NCI-H146 treated with DMSO at 0.1 percent for 48 hours (cell line): ENCODE measurements at regions not wholly inside any gene's neighbourhood (a gene's known extent, or its start where the extent isn't known, plus 50 kb on each side); places are given as distances from the start of the nearest gene placed in this dataset.

Experiments
- DNase-seq: peaks from one replicate; lab custom pipeline; 2025; ENCODE audit not compliant: unreplicated experiment; lab: John Stamatoyannopoulos, UW

DNA sequence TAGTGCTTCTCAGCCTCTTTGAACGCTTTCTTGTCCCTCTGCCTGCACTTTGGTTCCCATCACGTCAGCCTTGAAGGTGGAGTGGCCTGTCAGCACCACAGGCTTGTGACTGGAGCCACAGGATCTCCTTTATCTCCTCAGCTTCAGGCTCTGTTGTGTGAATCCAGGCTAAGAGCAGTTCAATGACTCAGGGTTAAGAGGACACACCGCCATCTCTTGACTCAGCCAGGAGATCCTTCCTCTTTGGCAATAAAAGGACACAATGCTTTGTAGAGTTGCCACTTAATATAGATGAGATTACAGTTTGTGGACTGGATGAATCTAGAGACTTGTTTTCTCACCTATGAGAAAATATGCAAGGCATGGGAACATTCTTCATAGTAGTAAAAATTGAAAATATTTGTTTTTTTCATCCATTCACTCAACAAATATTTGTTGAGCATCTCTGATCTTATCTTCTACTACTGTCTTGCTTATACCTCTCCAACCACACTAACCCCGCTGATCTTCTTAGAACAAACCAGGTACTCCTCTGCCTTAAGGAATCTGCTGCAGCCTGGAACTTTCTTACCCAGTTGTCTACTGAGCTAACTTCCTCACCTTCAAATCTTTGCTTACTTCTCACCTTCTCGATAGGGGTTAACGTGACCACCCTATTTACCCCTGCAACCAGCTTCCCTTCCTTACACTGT lies 62.3 kb downstream of the UCHL1 start:
- no peak for DNase-seq

DNA sequence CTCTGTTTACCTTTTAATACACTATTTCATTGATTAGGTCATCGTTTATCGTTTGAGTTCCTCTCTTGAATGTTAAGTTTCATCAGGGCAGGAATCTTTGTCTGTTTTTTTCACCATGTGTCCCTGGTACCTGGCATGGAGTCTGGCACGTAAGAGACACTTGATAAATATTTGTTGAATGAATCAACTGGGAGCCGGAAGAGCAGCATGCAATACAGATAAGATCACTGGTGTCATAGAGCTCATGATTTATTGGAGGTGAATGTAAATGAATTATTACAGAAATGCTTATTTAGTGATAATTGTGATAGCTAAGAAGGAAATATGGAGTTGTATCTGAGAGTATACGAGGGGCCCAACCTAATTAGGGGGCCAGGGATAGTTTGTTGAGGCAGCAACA lies 62.8 kb downstream of the UCHL1 start:
- no peak for DNase-seq

DNA sequence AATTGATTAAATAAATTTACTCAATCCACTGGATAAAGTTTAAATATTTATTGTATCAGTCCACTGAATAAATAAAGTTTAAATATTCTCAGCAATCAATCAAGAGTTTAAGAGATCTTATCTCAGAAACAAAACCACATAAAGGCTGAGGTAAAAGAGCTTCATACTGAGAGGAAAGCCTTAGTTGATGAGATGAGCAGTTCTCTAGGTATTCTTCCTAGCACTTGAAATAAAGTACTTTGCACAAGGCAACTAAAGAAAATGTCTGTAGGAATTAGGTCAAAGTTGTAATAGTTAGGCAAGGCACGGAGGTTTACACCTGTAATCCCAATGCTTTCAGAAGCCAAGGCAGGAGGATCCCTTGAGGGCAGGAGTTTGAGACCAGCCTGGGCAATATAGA lies 63.5 kb downstream of the UCHL1 start:
- no peak for DNase-seq

DNA sequence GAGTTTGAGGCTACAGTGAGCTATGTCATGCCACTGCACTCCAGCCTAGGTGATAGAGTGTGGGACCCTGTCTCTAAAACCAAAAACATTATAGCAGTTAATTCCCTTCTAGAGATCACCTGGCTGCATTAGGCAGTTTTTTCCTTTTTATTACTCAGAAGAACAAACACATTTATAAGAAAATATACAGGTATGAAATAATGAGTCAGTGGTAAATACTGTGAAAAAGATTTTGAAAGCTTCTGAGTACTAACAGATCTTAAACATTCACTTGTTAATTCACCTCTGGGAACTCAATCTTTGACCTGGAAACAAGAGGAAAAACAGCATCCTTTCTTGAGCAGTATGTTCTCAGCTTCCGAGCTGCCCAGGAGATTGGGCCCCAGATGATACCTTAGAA lies 64.1 kb downstream of the UCHL1 start:
- DNase-seq, result no peak

DNA sequence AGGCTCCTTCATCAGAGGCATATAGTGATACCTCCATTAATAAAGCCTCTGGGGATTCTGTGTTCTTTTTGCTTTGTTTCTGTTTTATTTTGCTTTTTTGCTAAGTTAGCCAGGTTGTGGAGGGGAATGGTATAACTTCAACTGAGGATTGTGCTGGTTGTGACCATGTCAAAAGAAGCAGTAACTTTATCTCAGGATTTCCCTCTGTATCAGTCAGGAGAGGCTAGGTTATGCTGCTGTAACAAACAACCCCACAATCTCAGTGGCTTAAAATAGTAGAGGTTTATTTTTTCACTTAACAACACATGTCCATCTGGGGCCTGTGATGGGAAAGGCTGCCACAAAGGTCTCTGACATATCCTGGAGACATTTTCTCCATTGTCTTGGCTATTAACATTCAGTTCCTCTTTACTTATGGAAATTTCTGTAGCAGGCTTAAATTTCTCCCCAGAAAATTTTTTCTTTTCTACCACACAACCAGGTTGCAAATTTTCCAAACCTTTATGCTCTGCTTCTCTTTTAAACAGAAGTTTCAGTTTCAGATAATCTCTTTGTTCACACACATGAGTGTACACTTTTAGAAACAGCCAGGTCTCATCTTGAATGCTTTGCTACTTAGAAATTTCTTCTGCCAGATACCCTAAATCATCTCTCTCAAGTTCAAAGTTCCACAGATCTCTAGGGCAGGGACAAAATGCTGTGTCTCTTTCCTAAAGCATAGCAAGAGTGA lies 64.7 kb downstream of the UCHL1 start:
- DNase-seq, result no peak

DNA sequence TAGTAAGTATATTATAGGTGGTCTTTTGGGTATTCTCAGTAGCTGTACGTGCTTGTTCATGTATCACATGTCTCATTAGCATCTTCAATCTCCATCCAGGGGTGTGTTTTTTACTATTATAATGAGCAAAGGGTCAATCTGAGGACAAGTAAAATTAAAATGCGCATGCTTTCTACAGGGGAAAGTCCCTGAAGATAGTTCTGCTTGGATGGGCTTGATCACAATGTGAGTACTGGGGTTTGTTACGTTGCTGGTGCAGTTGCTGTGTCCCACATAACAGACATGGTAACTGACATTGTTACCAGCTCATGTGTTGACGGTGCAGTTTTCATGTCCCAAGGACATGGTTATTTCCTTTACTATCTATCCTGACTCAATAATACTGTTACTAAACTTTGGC lies 65.9 kb downstream of the UCHL1 start:
- no peak for DNase-seq

DNA sequence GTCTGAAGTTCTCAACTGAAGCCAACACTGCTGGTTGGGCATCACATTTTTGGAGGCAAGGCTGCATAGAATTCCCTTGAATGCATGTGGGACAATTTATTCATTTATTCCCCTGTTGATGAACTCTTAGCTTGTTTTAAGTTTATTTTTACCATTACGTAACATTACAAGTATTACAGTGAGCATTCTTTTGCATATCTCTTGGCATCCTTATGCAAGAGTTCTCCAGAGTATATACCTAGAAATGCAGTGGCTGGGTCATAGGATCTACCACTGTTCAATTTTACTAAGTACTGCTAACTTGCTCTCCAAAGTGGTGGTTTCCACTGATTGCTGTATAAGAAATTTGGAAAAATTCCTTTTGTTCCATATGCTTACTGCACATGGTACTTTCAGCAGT lies 66.5 kb downstream of the UCHL1 start:
- no peak for DNase-seq

DNA sequence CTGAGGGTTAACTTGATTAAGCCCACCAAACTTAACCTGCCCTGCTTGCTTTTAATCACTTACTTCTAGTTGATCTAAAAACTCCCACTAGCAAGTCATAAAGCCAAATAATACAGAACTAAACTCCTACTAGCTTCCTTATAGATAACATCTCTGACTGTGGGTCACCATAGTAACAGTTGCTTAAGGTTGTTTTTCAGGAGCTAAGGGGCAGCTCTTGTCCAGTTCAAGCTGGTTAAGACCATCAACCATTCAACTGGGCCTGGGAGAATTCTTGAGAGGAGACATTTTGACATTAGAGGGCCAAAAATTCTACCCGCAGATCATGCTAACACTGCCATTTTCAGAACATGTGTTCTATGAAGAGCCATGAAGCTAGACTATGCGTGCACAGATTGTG lies 67.0 kb downstream of the UCHL1 start:
- no peak for DNase-seq

DNA sequence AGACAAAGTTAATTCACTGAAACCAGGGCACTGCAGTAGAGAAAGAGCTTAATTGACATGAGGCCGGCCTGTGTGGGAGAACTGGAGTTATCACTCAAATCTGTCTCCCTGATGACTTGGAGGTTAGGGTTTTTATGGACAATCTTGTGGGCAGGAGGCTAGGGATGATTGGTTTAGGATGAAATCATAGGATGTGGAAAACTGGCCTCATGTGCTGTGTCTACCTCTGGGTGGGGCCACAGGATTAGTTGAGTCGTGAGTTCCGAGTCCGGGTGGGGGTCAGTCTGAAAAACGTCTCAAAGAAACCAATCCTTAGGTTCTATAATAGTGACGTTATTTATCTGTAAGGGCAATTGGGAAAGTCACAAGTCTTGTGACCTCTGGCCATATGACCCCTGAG lies 68.1 kb downstream of the UCHL1 start:
- no peak for DNase-seq

DNA sequence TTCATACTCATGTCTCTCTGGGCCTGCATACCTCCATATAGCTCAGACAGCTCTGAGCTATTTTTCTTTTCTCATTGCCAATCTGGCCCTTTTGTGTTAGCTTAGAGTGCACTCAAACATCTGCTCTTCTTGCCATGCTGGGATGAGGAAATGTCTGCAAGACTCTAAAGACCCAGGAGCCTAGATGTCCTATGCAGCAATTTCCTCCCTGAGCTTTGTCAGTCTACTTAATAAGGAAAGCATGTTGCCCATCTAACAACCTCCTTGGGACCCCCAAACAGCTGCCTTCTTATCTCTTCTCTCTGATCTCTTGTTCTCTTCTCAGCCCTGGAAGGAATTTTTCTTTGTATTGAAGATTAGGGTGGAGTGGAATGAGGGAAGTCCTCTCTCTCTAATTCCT lies 69.2 kb downstream of the UCHL1 start:
- no peak for DNase-seq

DNA sequence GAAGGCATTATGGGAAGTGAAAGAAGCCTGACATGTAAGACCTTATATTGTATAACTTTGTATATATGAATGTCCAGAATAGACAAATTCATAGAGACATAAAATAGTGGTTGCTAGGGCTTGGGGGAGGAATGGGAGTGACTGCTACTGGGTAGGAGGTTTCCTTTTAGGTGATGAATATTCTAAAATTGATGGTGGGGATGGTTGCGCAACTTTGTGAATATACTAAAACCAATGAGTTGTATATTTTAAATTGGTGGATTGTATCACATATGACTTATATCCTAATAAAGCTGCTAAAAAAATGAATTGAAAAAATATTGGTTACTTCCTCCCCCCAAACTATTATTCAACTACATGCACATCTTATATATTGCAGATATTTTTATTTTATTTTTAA lies 70.0 kb downstream of the UCHL1 start:
- DNase-seq, result no peak

DNA sequence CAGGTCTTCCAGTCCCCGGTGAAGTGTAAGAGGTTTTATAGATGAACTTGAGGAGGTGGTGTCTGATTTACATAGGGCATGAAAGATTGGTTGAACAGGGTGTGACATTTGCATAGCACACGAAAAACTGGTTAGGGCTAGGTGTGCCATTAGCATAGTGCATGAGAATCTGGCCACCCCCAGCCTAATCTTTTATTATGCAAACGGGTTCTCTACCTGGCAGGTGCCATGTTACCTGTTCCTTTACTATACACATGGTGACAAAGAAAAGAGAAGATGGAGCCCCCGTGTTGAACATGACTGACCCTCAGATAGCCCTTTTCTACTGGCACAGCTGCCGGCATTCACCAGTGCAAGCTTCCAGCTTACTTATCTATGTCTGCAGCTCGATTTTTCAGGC lies 71.0 kb downstream of the UCHL1 start:
- no peak for DNase-seq

DNA sequence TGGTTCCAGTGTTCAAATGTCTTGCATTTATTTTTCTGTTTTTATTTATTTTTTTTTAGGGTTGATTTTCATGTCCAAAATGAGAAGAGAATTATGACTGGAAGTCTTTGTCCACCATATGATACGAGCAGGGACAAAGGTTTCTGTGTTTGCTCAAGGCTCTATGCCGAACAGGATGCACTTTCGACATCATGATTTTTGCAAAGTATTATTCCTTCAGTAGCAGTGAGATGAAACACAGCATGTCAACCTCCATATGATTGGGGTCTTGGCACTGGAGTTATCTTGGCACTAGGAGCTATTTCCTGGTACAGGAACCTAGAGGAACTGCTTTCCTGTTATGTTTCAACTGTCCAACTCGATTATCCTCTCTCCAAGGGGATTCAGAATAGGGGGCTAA lies 72.6 kb downstream of the UCHL1 start:
- no peak for DNase-seq

DNA sequence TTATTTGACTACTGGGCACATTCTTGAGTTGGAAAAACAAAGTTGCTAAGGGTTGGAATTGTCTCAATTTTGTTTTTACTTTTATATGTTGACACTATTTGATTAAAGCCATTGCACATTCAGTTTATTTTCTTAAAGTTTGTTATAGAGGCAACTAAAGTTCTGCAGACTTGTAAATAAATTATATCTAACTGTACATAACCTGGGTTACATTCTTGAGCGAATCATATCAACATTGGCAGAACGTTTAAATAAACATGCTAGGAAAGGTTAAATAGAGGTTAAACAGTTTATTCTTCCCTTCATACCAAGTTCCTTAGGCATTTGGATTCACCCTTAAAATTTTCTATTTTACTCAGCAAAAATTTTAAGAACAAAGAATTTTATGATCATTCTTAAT lies 74.5 kb downstream of the UCHL1 start:
- DNase-seq, result no peak

DNA sequence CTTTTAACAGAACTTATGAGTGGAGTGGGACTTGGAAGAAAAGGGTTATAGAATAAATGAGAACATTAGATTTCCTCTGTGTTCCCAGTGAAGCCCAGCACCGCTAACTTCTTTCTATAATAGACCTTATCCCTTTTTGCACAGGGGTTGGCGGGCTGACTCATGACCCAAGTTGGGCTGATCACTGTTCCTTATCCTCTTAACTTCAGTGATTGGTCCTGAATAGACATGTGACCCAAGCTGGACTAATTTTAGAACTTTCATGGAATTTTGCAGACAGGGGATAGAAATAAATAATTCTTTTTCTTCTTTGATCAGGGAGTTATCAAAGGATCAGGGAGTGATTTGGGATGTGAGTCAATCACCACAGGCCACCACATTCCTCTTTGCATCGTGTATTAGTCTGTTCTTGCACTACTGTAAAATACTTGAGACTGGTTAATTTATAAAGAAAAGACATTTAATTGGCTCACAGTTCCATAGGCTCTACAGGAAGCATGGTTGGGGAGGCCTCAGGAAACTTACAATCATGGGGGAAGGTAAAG lies 75.9 kb downstream of the UCHL1 start:
- no peak for DNase-seq

DNA sequence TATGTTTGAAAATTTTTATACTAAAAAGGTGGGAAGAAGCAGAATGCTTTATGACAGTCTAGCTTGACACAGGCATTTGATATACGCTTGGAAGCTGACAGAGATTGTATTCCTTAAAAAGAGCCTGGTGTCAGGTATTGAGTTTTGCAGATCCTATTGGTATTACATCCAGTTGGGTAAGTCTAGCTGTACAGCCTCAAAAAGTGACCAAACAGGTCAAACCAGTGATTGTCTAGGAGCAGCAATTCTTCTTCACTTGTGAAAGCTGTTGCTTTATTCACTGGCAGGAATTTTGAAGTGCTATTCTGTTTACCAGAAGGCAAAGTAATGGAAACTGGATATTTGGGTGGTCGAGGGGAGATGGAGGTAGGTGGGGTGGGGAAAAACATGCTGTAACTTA lies 77.5 kb downstream of the UCHL1 start:
- DNase-seq, result no peak

DNA sequence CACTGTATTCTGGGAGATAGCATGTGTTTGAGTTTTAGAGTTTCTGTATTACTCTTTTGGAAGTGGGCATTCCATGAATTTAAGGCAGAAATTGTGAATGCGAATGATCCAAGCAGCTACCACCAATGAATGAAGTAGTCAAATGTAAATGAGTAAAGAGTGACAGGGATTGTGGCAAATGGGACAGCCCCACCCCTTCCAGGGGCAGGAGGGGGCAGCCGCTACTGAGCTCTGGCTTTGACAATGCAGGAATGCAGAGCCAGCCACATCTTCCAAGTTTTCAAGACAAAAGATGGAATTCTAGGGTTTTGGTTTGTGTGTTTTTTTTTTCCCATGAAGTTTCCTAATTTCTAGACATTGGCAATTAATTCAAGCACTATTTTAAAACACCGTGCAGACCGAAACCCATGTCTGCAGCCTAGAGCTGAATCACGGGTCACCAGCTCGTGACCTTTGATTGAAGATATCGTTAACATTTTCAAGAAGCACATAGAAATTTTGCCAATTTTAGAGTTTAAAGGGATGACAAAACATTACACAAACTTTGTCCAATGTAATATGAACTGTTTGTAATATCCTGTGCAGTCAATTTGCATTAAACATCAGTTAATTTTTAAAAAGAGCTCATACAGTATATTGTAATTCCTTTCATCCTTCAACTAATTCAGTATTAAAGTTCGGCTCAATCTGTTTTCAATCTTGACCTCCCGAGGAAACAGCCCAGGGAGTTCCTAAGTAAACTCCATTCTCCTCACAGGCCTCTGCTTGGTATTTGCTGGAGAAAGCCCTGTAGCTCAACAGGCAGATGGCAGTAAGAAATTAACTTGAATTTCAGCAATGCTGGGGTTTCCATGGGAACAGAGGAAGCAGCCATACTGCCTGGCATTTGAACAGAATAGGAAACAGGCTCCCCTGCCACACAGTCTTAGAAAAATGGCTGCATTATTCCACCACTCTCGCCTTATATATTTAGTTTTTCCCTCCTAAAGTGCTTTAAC lies 83.4 kb downstream of the UCHL1 start:
- DNase-seq, result no peak

DNA sequence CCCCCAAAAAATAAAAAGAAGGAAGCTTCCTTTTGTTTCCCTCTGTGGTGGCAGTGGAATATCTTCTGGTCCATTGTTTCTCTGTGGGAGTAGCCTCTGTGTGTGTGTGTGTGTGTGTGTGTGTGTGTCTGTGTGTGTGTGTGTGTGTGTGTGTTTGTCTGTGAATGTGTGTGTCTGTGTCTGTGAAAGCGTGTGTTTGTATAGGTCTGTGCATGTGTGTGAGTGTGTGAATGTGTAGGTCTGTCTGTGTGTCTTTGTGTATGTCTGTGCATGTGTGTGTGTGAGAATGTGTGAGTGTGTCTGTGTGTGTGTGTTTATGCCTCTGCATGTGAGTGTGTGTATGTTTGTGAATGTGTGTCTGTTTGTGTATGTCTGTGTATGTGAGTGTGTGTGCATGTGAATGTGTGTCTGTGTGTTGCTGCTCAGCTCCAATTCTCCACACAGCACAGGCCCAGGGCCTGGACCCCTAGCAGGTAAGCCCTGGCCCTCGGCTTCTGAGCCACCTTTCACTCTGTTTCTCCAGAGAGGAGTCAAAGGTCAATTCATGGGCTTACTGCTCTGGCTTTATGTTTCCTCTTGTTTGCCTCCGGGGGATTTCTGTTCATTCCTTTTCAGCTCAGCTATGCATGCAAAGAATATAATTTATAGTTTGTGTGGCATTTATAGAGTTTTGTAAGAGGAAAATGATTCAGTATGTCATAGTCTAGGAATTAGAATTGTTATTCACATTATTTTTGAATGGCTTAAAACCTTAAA lies 89.8 kb downstream of the UCHL1 start:
- no peak for DNase-seq

DNA sequence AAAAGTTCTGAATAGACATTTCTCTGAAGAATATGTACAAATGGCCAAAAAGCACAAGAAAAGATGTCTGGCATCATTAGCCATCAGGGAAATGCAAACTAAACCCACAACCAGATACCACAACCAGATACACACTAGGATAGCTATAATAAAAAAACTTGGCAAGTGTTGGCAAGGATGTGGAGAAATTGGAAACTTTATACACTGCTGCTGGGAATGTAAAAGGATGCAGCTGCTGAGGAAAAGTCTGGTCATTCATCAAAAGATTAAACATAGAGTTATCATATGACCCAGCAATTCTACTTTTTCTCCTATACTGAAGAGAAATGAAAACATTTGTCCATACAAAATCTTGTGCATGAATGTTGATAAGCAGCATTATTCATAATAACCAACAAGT lies 92.3 kb downstream of the UCHL1 start:
- DNase-seq, result no peak

DNA sequence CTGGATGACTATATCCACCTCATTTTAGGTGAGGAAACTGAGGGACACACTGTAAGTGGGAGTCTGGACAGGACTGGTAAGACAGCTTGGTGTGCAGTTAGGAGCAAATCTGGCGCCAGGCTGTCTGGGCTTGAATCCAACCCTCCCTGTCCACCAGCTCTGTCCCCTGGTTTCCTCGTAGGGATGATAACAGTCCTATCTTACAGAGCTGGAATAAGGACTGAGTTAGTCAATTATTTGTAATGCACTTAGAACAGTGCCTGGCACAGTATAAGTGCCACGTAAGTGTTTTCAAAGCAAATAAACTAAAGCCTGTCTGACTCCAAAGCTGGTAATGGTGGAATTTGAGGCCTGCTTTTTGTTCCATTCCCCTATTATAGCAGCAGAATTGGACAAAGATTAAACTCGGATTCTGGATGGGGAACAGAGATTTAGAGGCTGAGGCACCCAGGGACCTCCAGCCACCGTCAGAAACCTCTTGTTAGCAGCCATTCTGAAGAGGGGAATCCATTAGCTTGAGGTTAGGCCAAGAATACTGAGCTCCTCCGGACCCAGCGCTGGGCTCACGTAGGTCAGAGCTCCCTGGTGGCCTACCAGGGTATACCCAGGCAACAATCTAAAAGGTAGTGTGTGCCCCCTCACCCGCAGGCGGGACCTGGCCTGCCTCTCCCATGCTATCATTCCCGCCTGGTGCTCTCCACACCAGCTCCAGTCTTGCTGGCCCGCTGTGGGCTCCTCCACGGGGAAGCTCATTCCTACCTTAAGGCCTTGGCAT lies 102.1 kb downstream of the UCHL1 start:
- DNase-seq, result no peak
